Neuronal stem cell (in vitro differentiated cells): ENCODE measurements at regions not wholly inside any gene's neighbourhood (a gene's known extent, or its start where the extent isn't known, plus 50 kb on each side); places are given as distances from the start of the nearest gene placed in this dataset.
"Not testable (repeated sequence)": the region's sequence is repeated elsewhere in the genome, so short reads cannot be mapped to it uniquely, and the experiment has no call there.

Source experiments
- DNase-seq: peaks from one replicate; pipeline ENCODE4 v3.0.0-alpha.2; 2013; ENCODE audit warnings: low spot score
- H2AFZ ChIP-seq: one replicate; pipeline ENCODE4 v1.6.1; 2013; ENCODE audit warnings: mild to moderate bottlenecking, low read length, inconsistent platforms
- H2AK5ac ChIP-seq: 2 replicates; pipeline ENCODE4 v1.6.1; 2013; ENCODE audit warnings: low read depth, mild to moderate bottlenecking, inconsistent platforms, low read length, moderate library complexity, mixed read lengths
- H2BK120ac ChIP-seq: 2 replicates; pipeline ENCODE4 v1.6.1; 2013; ENCODE audit warnings: low read depth, mild to moderate bottlenecking, inconsistent platforms, low read length, moderate library complexity, mixed read lengths
- H2BK12ac ChIP-seq: one replicate; pipeline ENCODE4 v1.6.1; 2013; ENCODE audit warnings: low read length, inconsistent platforms
- H2BK15ac ChIP-seq: 2 replicates; pipeline ENCODE4 v1.6.1; 2013; ENCODE audit warnings: mild to moderate bottlenecking, low read length, inconsistent platforms, mixed read lengths
- H2BK5ac ChIP-seq: one replicate; pipeline ENCODE4 v1.6.1; 2013; ENCODE audit warnings: inconsistent platforms, mild to moderate bottlenecking, low read length, moderate library complexity
- H3K14ac ChIP-seq: one replicate; pipeline ENCODE4 v1.6.1; 2013; ENCODE audit warnings: low read length, inconsistent platforms
- H3K18ac ChIP-seq: 2 replicates; pipeline ENCODE4 v1.6.1; 2013; ENCODE audit warnings: low read length, inconsistent platforms
- H3K23ac ChIP-seq: 2 replicates; pipeline ENCODE4 v1.6.1; 2013; ENCODE audit warnings: low read depth, mild to moderate bottlenecking, mixed read lengths, low read length, inconsistent platforms; ENCODE audit not compliant: poor library complexity
- H3K27ac ChIP-seq: replicated peaks from 3 replicates; pipeline ENCODE4 v1.5.1; 2013; ENCODE audit warnings: low read length, inconsistent platforms
- H3K27me3 ChIP-seq, 3 experiments: 2 replicates each; pipeline ENCODE4 v1.6.1; 2013; ENCODE audit warnings: low read length in 3 of 3, mild to moderate bottlenecking in 2 of 3, inconsistent platforms in 1 of 3, low read depth in 1 of 3, mixed read lengths in 1 of 3, moderate library complexity in 1 of 3; ENCODE audit not compliant: control insufficient read depth in 3 of 3, insufficient read depth in 3 of 3
- H3K36me3 ChIP-seq, 2 donors: replicated peaks in 1 of 2; 2 replicates each; pipeline ENCODE4 v1.6.1; 2013; ENCODE audit warnings: low read length in 2 of 2; ENCODE audit not compliant: control insufficient read depth in 2 of 2, insufficient read depth in 2 of 2
- H3K4ac ChIP-seq: 2 replicates; pipeline ENCODE4 v1.6.1; 2013; ENCODE audit warnings: inconsistent platforms, mild to moderate bottlenecking, low read length, moderate library complexity
- H3K4me1 ChIP-seq, 2 donors: 1 replicate in 1 of 2; 2 replicates in 1 of 2; pipeline ENCODE4 v1.6.1; 2013; ENCODE audit warnings: low read length in 2 of 2, low read depth in 1 of 2; ENCODE audit not compliant: control insufficient read depth in 2 of 2, insufficient read depth in 1 of 2
- H3K4me2 ChIP-seq: one replicate; pipeline ENCODE4 v1.6.1; 2013; ENCODE audit warnings: mild to moderate bottlenecking, low read length, inconsistent platforms; ENCODE audit not compliant: insufficient read depth, poor library complexity, severe bottlenecking
- H3K4me3 ChIP-seq, 2 donors: 2 replicates each; pipeline ENCODE4 v1.5.1; 2013; ENCODE audit warnings: low read length in 2 of 2, mild to moderate bottlenecking in 2 of 2, inconsistent platforms in 1 of 2, moderate library complexity in 1 of 2
- H3K79me1 ChIP-seq: one replicate; pipeline ENCODE4 v1.6.1; 2013; ENCODE audit warnings: low read depth, mild to moderate bottlenecking, inconsistent platforms, low read length, moderate library complexity
- H3K9ac ChIP-seq: one replicate; pipeline ENCODE4 v1.6.1; 2013; ENCODE audit warnings: mild to moderate bottlenecking, low read depth, low read length, inconsistent platforms; ENCODE audit not compliant: poor library complexity
- H3K9me3 ChIP-seq, 2 donors: replicated peaks in 1 of 2; 2 replicates each; pipeline versions ENCODE3 to v1.6.1; 2013; ENCODE audit warnings: low read length in 2 of 2, mild to moderate bottlenecking in 2 of 2, inconsistent platforms in 1 of 2, low read depth in 1 of 2, mixed read lengths in 1 of 2, moderate library complexity in 1 of 2; ENCODE audit not compliant: control insufficient read depth in 2 of 2, insufficient read depth in 1 of 2
- H4K8ac ChIP-seq: one replicate; pipeline ENCODE4 v1.6.1; 2013; ENCODE audit warnings: low read depth, mild to moderate bottlenecking, inconsistent platforms, low read length, moderate library complexity
- H4K91ac ChIP-seq: one replicate; pipeline ENCODE4 v1.6.1; 2013; ENCODE audit warnings: low read length, low read depth, mild to moderate bottlenecking, inconsistent platforms; ENCODE audit not compliant: poor library complexity
- WGBS, 2 donors: extraction: QIAGEN DNeasy Blood & Tissue Kit; methylation state at CpG; one replicate each; pipeline ENCODE4 v1.1.7; 2013; ENCODE audit warnings: missing lambda C conversion rate in 2 of 2, mixed read lengths in 1 of 2; ENCODE audit not compliant: insufficient read length in 2 of 2, insufficient replicate concordance in 1 of 2; ENCODE audit errors: extremely low coverage in 2 of 2; 5-methylcytosine and 5-hydroxymethylcytosine counted together

DNA sequence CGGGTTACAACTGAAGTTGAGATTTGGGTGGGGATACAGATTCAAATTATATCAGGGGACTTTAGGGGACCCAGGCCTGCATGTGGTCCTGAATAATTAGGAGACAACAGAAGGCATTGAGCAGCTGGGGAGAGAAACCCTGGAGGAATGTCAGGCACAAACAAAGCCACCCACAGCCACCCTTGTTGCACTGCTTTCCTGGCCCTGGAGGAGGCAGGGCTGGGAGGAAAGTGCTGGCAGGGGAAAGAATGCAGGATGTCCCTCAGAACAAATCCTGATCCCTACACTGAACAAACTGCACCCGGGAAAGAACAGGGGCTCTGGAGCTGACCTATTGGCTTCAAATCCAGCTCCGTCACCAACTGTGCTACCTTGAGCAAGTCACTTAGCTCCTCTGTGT, 214.1 kb upstream of the ATP6AP2 start:
- Histone ChIP-seq H3K23ac (no peak overlapping the region), H3K18ac (no peak overlapping the region), H3K9me3 (no peaks in the 10 kb centered on the region), H3K4ac (no peak overlapping the region), H3K79me1 (no peaks in the 10 kb centered on the region), H2AFZ (no peak overlapping the region), H3K36me3 (no peaks in the 10 kb centered on the region), H3K27ac (no peak overlapping the region), H2AK5ac (no peak overlapping the region), H4K91ac (no peak overlapping the region), H3K27me3 (peaks cover 0 to 10% (median 0%) of the 10 kb centered on the region in 3 experiments), H2BK120ac (no peak overlapping the region), H3K4me1 (peaks cover 0 to 1% of the 10 kb centered on the region in 2 donors), H3K14ac (no peak overlapping the region), H3K9ac (no peak overlapping the region), H2BK5ac (no peak overlapping the region), H2BK12ac (no peak overlapping the region), H2BK15ac (no peak overlapping the region), H3K4me3 (no peak overlapping the region), H3K4me2 (no peak overlapping the region), H4K8ac (no peak overlapping the region)
- WGBS, 2 donors, result no CpG with 5 or more reads among the region's 3 CpGs
- DNase-seq, result peak; percentile 2

DNA sequence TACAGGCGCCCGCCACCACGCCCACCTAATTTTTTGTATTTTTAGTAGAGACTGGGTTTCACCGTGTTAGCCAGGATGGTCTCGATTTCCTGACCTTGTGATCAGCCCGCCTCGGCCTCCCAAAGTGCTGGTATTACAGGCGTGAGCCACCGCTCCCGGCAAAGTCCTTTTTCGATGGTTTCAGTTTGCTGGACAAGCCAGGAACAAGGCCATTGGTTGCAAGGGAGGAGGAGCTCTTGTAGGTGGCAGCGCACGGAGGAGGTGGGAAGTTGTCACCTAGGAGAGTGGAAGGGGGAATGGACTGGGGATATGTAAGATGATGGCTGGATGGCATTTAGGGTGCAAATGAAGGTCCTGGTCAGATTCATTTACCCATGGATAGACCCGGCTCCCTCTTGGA, 218.5 kb upstream of the ATP6AP2 start:
- not testable (repeated sequence) for H2AFZ ChIP-seq, DNase-seq, H3K4me1 ChIP-seq, H4K91ac ChIP-seq, H3K36me3 ChIP-seq, H3K18ac ChIP-seq, H2BK15ac ChIP-seq, H2BK12ac ChIP-seq, H3K4me3 ChIP-seq, H3K23ac ChIP-seq, H3K9ac ChIP-seq, H3K9me3 ChIP-seq, H3K14ac ChIP-seq, H3K27me3 ChIP-seq, H3K4me2 ChIP-seq, H3K79me1 ChIP-seq, H3K27ac ChIP-seq, H2AK5ac ChIP-seq, H4K8ac ChIP-seq, H3K4ac ChIP-seq, H2BK5ac ChIP-seq, H2BK120ac ChIP-seq
- no CpG with 5 or more reads among the region's 14 CpGs for WGBS, 2 donors

DNA sequence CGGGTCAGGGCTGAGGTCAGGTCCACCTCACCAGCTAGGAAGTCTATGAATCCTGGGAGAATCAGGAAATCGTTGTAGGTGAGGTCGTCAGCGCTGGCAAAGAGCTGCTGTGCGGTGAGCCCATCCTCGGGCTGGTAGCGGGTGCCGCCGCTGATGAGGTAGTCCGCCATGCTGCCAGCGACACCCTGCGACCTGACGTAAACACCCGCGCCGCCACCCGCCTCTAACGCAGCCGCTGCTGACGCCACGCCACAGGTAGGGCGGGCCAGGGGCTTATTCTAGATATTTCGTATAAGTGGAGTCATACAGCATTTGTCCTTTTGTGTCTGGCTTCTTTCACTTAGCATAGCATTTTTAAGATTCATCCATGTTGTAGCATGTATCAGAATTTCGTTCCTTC, 220.2 kb upstream of the ATP6AP2 start:
- Histone ChIP-seq H2BK120ac (no peak overlapping the region), H2AFZ (no peak overlapping the region), H3K79me1 (no peaks in the 10 kb centered on the region), H3K4me1 (no peaks in the 10 kb centered on the region), H2BK5ac (no peak overlapping the region), H4K8ac (no peak overlapping the region), H3K14ac (no peak overlapping the region), H3K23ac (no peak overlapping the region), H3K4me2 (no peak overlapping the region), H3K4ac (no peak overlapping the region), H2AK5ac (no peak overlapping the region), H3K18ac (no peak overlapping the region), H3K9me3 (no peaks in the 10 kb centered on the region), H3K36me3 (no peaks in the 10 kb centered on the region), H3K9ac (no peak overlapping the region), H2BK12ac (no peak overlapping the region), H2BK15ac (no peak overlapping the region), H3K4me3 (no peak overlapping the region), H4K91ac (no peak overlapping the region), H3K27ac (no peak overlapping the region), H3K27me3 (no peaks in the 10 kb centered on the region)
- WGBS, 2 donors, result no CpG with 5 or more reads among the region's 24 CpGs
- DNase-seq, result no peak

DNA sequence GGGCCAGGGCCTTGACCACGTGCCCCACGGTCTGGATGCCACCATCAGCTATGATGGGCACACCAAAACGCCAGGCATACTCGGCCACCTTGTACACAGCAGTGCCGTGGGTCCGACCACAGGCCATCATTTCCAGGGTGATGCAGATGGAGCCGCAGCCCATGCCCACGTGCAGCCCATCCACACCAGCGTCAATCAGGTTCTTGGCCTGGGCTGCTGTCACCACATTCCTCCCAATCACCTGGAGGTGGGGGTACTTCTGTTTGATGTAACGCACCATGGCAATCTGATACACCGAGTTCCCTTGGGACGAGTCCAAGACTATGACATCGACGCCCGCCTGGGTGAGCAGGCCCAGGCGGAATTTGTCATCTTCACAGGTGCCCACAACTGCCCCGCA, 221.2 kb upstream of the ATP6AP2 start:
- Histone ChIP-seq H2BK12ac (no peak overlapping the region), H3K14ac (no peak overlapping the region), H3K9me3 (no peaks in the 10 kb centered on the region), H3K18ac (no peak overlapping the region), H3K4me3 (no peak overlapping the region), H3K27ac (no peak overlapping the region), H3K4me2 (no peak overlapping the region), H3K23ac (no peak overlapping the region), H4K8ac (no peak overlapping the region), H3K36me3 (no peaks in the 10 kb centered on the region), H2BK5ac (no peak overlapping the region), H2AFZ (no peak overlapping the region), H3K27me3 (no peaks in the 10 kb centered on the region), H3K4me1 (no peaks in the 10 kb centered on the region), H2AK5ac (no peak overlapping the region), H3K9ac (no peak overlapping the region), H4K91ac (no peak overlapping the region), H3K4ac (no peak overlapping the region), H2BK15ac (no peak overlapping the region), H3K79me1 (no peaks in the 10 kb centered on the region), H2BK120ac (no peak overlapping the region)
- no CpG with 5 or more reads among the region's 17 CpGs for WGBS, 2 donors
- no peak for DNase-seq
